Suprapubic skin (tissue), 4 donors: ENCODE measurements at regions not wholly inside any gene's neighbourhood (a gene's known extent, or its start where the extent isn't known, plus 50 kb on each side); places are given as distances from the start of the nearest gene placed in this dataset.

ENCODE experiments used
- CTCF ChIP-seq, 2 donors: fragments of 200-600 bp in 1 of 2; fragments of 450-650 bp in 1 of 2; sonication (generic) in 1 of 2; IDR thresholded peaks; one replicate each; pipeline ENCODE4 v1.5.1; 2016 to 2019; ENCODE audit warnings: antibody characterized with exemption in 2 of 2, mild to moderate bottlenecking in 1 of 2, moderate library complexity in 1 of 2
- POLR2A ChIP-seq, 2 donors: fragments of 450-650 bp; IDR thresholded peaks; one replicate each; pipeline ENCODE4 v1.6.1; 2017; ENCODE audit warnings: antibody characterized with exemption in 2 of 2, mild to moderate bottlenecking in 2 of 2, moderate library complexity in 2 of 2
- POLR2AphosphoS5 ChIP-seq, 3 donors: sonication (generic); formaldehyde crosslinking; IDR thresholded peaks; one replicate each; pipeline ENCODE4 v1.6.1; 2017; ENCODE audit warnings: antibody characterized with exemption in 3 of 3

- TF ChIP-seq CTCF (IDR thresholded peaks at IDR 0.05): no peak
- no peak for TF ChIP-seq POLR2AphosphoS5 (IDR thresholded peaks at IDR 0.05)
- no peak for TF ChIP-seq POLR2A (IDR thresholded peaks at IDR 0.05)
These were observed 208.3 kb upstream of the MKLN1 start for GRCh38 chr7:131119381-131119780.
